HEK293 (cell line): ENCODE measurements at regions not wholly inside any gene's neighbourhood (a gene's known extent, or its start where the extent isn't known, plus 50 kb on each side); places are given as distances from the start of the nearest gene placed in this dataset.

Experiments
- CTCF ChIA-PET: fragments of 350-600 bp; formaldehyde crosslinking; extraction: SDS; loops from one replicate; lab custom pipeline; 2021; ENCODE audit warnings: antibody characterized with exemption; lab: Yijun Ruan, JAX
- POLR2A ChIA-PET: fragments of 300-600 bp; formaldehyde crosslinking; extraction: SDS; loops from one replicate; lab custom pipeline; 2020; ENCODE audit warnings: antibody characterized with exemption, inconsistent platforms; lab: Yijun Ruan, JAX
- H3K27ac ChIP-seq: fragments of 200-500 bp; sonication (Bioruptor generic); 2 replicates; pipeline ENCODE4 v1.5.1; 2014; ENCODE audit warnings: low read depth, low read length, control low read depth, inconsistent platforms; ENCODE audit errors: extremely low read depth
- H3K36me3 ChIP-seq, 2 experiments: fragments of 200-500 bp in 1 of 2; sonication (Bioruptor generic) in 1 of 2; 1 replicate in 1 of 2; 2 replicates in 1 of 2; pipeline ENCODE4 v1.5.1; 2014 to 2017; ENCODE audit warnings: inconsistent platforms in 2 of 2, low read length in 2 of 2; ENCODE audit not compliant: control insufficient read depth in 2 of 2, insufficient read depth in 1 of 2
- H3K4me1 ChIP-seq: fragments of 200-500 bp; sonication (Bioruptor generic); 2 replicates; pipeline ENCODE4 v1.5.1; 2014; ENCODE audit warnings: mild to moderate bottlenecking, low read length, inconsistent platforms; ENCODE audit not compliant: control insufficient read depth, insufficient read depth
- H3K4me3 ChIP-seq: 2 replicates; pipeline ENCODE4 v1.5.1; 2011; ENCODE audit warnings: low read depth, mild to moderate bottlenecking, control low read depth, low read length, moderate library complexity
- H3K9me3 ChIP-seq: fragments of 200-500 bp; sonication (Bioruptor generic); 2 replicates; pipeline ENCODE4 v1.5.1; 2014; ENCODE audit warnings: low read depth, low read length, inconsistent platforms; ENCODE audit not compliant: control insufficient read depth, insufficient read depth
- EGR2 ChIP-seq: fragments of 450-650 bp; formaldehyde crosslinking; IDR thresholded peaks from 2 replicates; pipeline ENCODE4 v1.5.1; 2016; ENCODE audit warnings: low read depth, missing biosample characterization, missing genetic modification characterization
- MZF1 ChIP-seq: fragments of 450-650 bp; formaldehyde crosslinking; IDR thresholded peaks from 2 replicates; pipeline ENCODE4 v1.5.1; 2017; ENCODE audit warnings: missing biosample characterization, missing genetic modification characterization, borderline replicate concordance
- PBX3 ChIP-seq: sonication (generic); formaldehyde crosslinking; IDR thresholded peaks from 2 replicates; pipeline ENCODE4 v1.8.1; 2022; ENCODE audit warnings: mild to moderate bottlenecking, moderate library complexity, missing genetic modification reagents
- PRDM2 ChIP-seq: fragments of 450-650 bp; formaldehyde crosslinking; IDR thresholded peaks from 2 replicates; pipeline ENCODE4 v1.5.1; 2016; ENCODE audit warnings: missing biosample characterization, missing genetic modification characterization, borderline replicate concordance
- TCF7L2 ChIP-seq: IDR thresholded peaks from 2 replicates; pipeline ENCODE4 v1.6.1; 2011; ENCODE audit warnings: low read depth, mild to moderate bottlenecking, inconsistent platforms, low read length, moderate library complexity, borderline replicate concordance
- ZEB2 ChIP-seq: fragments of 450-650 bp; formaldehyde crosslinking; IDR thresholded peaks from 2 replicates; pipeline ENCODE4 v1.5.1; 2016; ENCODE audit warnings: missing biosample characterization, missing genetic modification characterization
- ZFP3 ChIP-seq: fragments of 450-650 bp; formaldehyde crosslinking; IDR thresholded peaks from 2 replicates; pipeline ENCODE4 v1.5.1; 2016; ENCODE audit warnings: low read depth, missing biosample characterization, missing genetic modification characterization
- ZNF23 ChIP-seq: fragments of 450-650 bp; formaldehyde crosslinking; IDR thresholded peaks from 2 replicates; pipeline ENCODE4 v1.5.1; 2016; ENCODE audit warnings: missing biosample characterization, missing genetic modification characterization, borderline replicate concordance
- ZNF362 ChIP-seq: fragments of 450-650 bp; formaldehyde crosslinking; IDR thresholded peaks from 2 replicates; pipeline ENCODE4 v1.5.1; 2016; ENCODE audit warnings: missing biosample characterization, missing genetic modification characterization
- ZNF416 ChIP-seq: fragments of 450-650 bp; formaldehyde crosslinking; IDR thresholded peaks from 2 replicates; pipeline ENCODE4 v1.5.1; 2016; ENCODE audit warnings: missing biosample characterization, missing genetic modification characterization
- ZNF549 ChIP-seq: fragments of 450-650 bp; IDR thresholded peaks from 2 replicates; pipeline ENCODE4 v1.5.1; 2018; ENCODE audit warnings: missing biosample characterization, missing genetic modification characterization, mild to moderate bottlenecking, inconsistent platforms, moderate library complexity
- ZNF558 ChIP-seq: fragments of 450-650 bp; formaldehyde crosslinking; IDR thresholded peaks from 2 replicates; pipeline ENCODE4 v1.5.1; 2016; ENCODE audit warnings: missing biosample characterization, missing genetic modification characterization
- ZNF707 ChIP-seq: fragments of 450-650 bp; formaldehyde crosslinking; IDR thresholded peaks from 2 replicates; pipeline ENCODE4 v1.5.1; 2016; ENCODE audit warnings: missing biosample characterization, missing genetic modification characterization
- ZNF747 ChIP-seq: fragments of 450-650 bp; formaldehyde crosslinking; IDR thresholded peaks from 2 replicates; pipeline ENCODE4 v1.5.1; 2016; ENCODE audit warnings: missing biosample characterization, missing genetic modification characterization
- ZSCAN30 ChIP-seq: fragments of 450-650 bp; IDR thresholded peaks from 2 replicates; pipeline ENCODE4 v1.5.1; 2018; ENCODE audit warnings: missing biosample characterization, mild to moderate bottlenecking, missing genetic modification characterization, moderate library complexity
- ZXDB ChIP-seq: fragments of 450-650 bp; formaldehyde crosslinking; IDR thresholded peaks from 2 replicates; pipeline ENCODE4 v1.5.1; 2016; ENCODE audit warnings: missing biosample characterization, missing genetic modification characterization

- TF ChIP-seq ZFP3 (tag by site-specific recombination) (no peak), ZNF707 (tag by site-specific recombination) (no peak), ZXDB (tag by site-specific recombination) (no peak), ZEB2 (tag by site-specific recombination) (no peak), ZNF747 (tag by site-specific recombination) (no peak), ZNF416 (tag by site-specific recombination) (no peak), ZNF362 (tag by site-specific recombination) (no peak), ZNF549 (tag by site-specific recombination) (no peak), MZF1 (tag by site-specific recombination) (no peak), ZNF23 (tag by site-specific recombination) (no peak), PRDM2 (no peak), EGR2 (tag by site-specific recombination) (no peak), TCF7L2 (no peak), PBX3 (CRISPR knock-in tag) (no peak), ZNF558 (no peak), ZSCAN30 (tag by site-specific recombination) (no peak)
- H3K27ac ChIP-seq = no peak overlapping the region
- H3K4me3 ChIP-seq = no peak overlapping the region
- H3K9me3 ChIP-seq = no peaks in the 10 kb centered on the region
- POLR2A ChIA-PET = no interaction called here
- no peaks in the 10 kb centered on the region for H3K4me1 ChIP-seq
- CTCF ChIA-PET = no interaction called here
- no peaks in the 10 kb centered on the region for H3K36me3 ChIP-seq
These were observed 368.0 kb downstream of the TMEM121 start for GRCh38 chr14:105894125-105894977.
